ENCODE measurements at regions not wholly inside any gene's neighbourhood (a gene's known extent, or its start where the extent isn't known, plus 50 kb on each side); places are given as distances from the start of the nearest gene placed in this dataset.

GRCh38 chr12:98013560-98013959, 501.8 kb upstream of the TMPO start:
- Histone ChIP-seq H3K79me2 (ENCODE audit: low read length) (no peaks in the 10 kb centered on the region), H3K4me3 (ENCODE audit: low read length) (no peak overlapping the region), H3K27me3 (ENCODE audit: low read depth, low read length) (no peaks in the 10 kb centered on the region), H2AFZ (ENCODE audit: low read depth, low read length) (no peak overlapping the region), H3K4me1 (ENCODE audit: low read length) (no peaks in the 10 kb centered on the region), H3K9me3 (ENCODE audit: insufficient read depth, low read length) (no peaks in the 10 kb centered on the region), H3K36me3 (replicated peaks; ENCODE audit: low read depth, low read length) (no peaks in the 10 kb centered on the region), H3K27ac (ENCODE audit: low read length) (no peak overlapping the region), H4K20me1 (ENCODE audit: insufficient read depth, low read length) (no peaks in the 10 kb centered on the region), H3K9ac (ENCODE audit: low read length) (no peak overlapping the region), H3K4me2 (ENCODE audit: low read length) (no peak overlapping the region)
- TF ChIP-seq, protein P1, sequence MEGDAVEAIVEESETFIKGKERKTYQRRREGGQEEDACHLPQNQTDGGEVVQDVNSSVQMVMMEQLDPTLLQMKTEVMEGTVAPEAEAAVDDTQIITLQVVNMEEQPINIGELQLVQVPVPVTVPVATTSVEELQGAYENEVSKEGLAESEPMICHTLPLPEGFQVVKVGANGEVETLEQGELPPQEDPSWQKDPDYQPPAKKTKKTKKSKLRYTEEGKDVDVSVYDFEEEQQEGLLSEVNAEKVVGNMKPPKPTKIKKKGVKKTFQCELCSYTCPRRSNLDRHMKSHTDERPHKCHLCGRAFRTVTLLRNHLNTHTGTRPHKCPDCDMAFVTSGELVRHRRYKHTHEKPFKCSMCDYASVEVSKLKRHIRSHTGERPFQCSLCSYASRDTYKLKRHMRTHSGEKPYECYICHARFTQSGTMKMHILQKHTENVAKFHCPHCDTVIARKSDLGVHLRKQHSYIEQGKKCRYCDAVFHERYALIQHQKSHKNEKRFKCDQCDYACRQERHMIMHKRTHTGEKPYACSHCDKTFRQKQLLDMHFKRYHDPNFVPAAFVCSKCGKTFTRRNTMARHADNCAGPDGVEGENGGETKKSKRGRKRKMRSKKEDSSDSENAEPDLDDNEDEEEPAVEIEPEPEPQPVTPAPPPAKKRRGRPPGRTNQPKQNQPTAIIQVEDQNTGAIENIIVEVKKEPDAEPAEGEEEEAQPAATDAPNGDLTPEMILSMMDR (IDR thresholded peaks at IDR 0.05; ENCODE audit: low read depth, low read length), result no peak
- TF ChIP-seq EZH2phosphoT487 (IDR thresholded peaks at IDR 0.05; ENCODE audit: low read depth), result no peak

DNA sequence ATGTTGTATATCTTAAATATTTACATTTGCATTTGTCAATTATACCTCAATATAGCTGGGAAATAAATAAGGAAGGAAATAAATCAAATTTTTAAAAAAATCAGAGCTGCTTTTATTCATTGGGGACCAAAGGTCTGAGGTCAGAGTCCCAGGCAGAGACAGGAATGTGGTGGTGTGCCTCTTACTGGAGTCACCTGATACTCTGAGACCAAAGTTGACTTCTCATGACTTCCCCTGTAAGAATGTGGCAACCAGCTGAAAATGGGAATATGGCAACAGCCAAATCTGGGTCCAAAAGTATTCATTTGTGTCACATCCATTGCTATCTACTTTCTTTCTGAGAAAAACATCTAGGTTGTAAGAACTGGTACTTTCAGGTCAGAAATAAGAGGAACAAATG, 496.6 kb upstream of the TMPO start:
- Histone ChIP-seq H2AFZ (ENCODE audit: low read depth, low read length) (no peak overlapping the region), H3K4me2 (ENCODE audit: low read length) (no peak overlapping the region), H3K36me3 (replicated peaks; ENCODE audit: low read depth, low read length) (no peaks in the 10 kb centered on the region), H3K79me2 (ENCODE audit: low read length) (no peaks in the 10 kb centered on the region), H3K27me3 (ENCODE audit: low read depth, low read length) (no peaks in the 10 kb centered on the region), H3K9me3 (ENCODE audit: insufficient read depth, low read length) (no peaks in the 10 kb centered on the region), H3K4me1 (ENCODE audit: low read length) (no peaks in the 10 kb centered on the region), H3K9ac (ENCODE audit: low read length) (no peak overlapping the region), H3K27ac (ENCODE audit: low read length) (no peak overlapping the region), H3K4me3 (ENCODE audit: low read length) (no peak overlapping the region), H4K20me1 (ENCODE audit: insufficient read depth, low read length) (no peaks in the 10 kb centered on the region)
- no peak for TF ChIP-seq EZH2phosphoT487 (IDR thresholded peaks at IDR 0.05; ENCODE audit: low read depth)
- TF ChIP-seq, protein P1 (IDR thresholded peaks at IDR 0.05; ENCODE audit: low read depth, low read length), result no peak

- TF ChIP-seq, protein P1 (IDR thresholded peaks at IDR 0.05; ENCODE audit: low read depth, low read length), result no peak
- TF ChIP-seq EZH2phosphoT487 (IDR thresholded peaks at IDR 0.05; ENCODE audit: low read depth), result no peak
- no peaks in the 10 kb centered on the region for H3K9me3 ChIP-seq (ENCODE audit: insufficient read depth, low read length)
- H3K27me3 ChIP-seq (ENCODE audit: low read depth, low read length), result no peaks in the 10 kb centered on the region
- no peak overlapping the region for H3K27ac ChIP-seq (ENCODE audit: low read length)
- no peaks in the 10 kb centered on the region for H3K79me2 ChIP-seq (ENCODE audit: low read length)
- no peaks in the 10 kb centered on the region for H3K4me1 ChIP-seq (ENCODE audit: low read length)
- H4K20me1 ChIP-seq (ENCODE audit: insufficient read depth, low read length), result no peaks in the 10 kb centered on the region
- no peak overlapping the region for H3K4me3 ChIP-seq (ENCODE audit: low read length)
- H3K36me3 ChIP-seq (replicated peaks; ENCODE audit: low read depth, low read length), result no peaks in the 10 kb centered on the region
- no peak overlapping the region for H3K4me2 ChIP-seq (ENCODE audit: low read length)
- no peak overlapping the region for H3K9ac ChIP-seq (ENCODE audit: low read length)
- no peak overlapping the region for H2AFZ ChIP-seq (ENCODE audit: low read depth, low read length)
Observed at GRCh38 chr12:98020376-98020775, 495.0 kb upstream of the TMPO start.

GRCh38 chr12:98022961-98023360, 492.4 kb upstream of the TMPO start:
- TF ChIP-seq, protein P1 (IDR thresholded peaks at IDR 0.05; ENCODE audit: low read depth, low read length), result no peak
- no peak for TF ChIP-seq EZH2phosphoT487 (IDR thresholded peaks at IDR 0.05; ENCODE audit: low read depth)
- no peaks in the 10 kb centered on the region for H4K20me1 ChIP-seq (ENCODE audit: insufficient read depth, low read length)
- H3K9me3 ChIP-seq (ENCODE audit: insufficient read depth, low read length), result no peaks in the 10 kb centered on the region
- H3K9ac ChIP-seq (ENCODE audit: low read length), result no peak overlapping the region
- H3K36me3 ChIP-seq (replicated peaks; ENCODE audit: low read depth, low read length), result no peaks in the 10 kb centered on the region
- no peak overlapping the region for H3K4me2 ChIP-seq (ENCODE audit: low read length)
- H3K27me3 ChIP-seq (ENCODE audit: low read depth, low read length), result no peaks in the 10 kb centered on the region
- no peaks in the 10 kb centered on the region for H3K79me2 ChIP-seq (ENCODE audit: low read length)
- H3K4me1 ChIP-seq (ENCODE audit: low read length), result no peaks in the 10 kb centered on the region
- no peak overlapping the region for H3K4me3 ChIP-seq (ENCODE audit: low read length)
- no peak overlapping the region for H3K27ac ChIP-seq (ENCODE audit: low read length)
- no peak overlapping the region for H2AFZ ChIP-seq (ENCODE audit: low read depth, low read length)

Data from OCI-LY3 (cell line).